ENCODE measurements at regions not wholly inside any gene's neighbourhood (a gene's known extent, or its start where the extent isn't known, plus 50 kb on each side); places are given as distances from the start of the nearest gene placed in this dataset.

GRCh38 chr5:60444661-60445360 lies 255.2 kb downstream of the DEPDC1B start:
- Histone ChIP-seq H3K14ac (ENCODE audit: insufficient read depth, low read length) (no peak overlapping the region), H3K27ac (ENCODE audit: insufficient read length, low read depth, low read length) (no peak overlapping the region), H3K79me1 (ENCODE audit: insufficient read depth, low read depth, low read length, poor library complexity, severe bottlenecking) (no peaks in the 10 kb centered on the region), H2AK5ac (ENCODE audit: insufficient read length, low read length) (no peak overlapping the region), H2BK20ac (ENCODE audit: low read depth, low read length, poor library complexity, severe bottlenecking) (no peak overlapping the region), H3K23me2 (ENCODE audit: insufficient read length, low read depth, low read length, poor library complexity, severe bottlenecking) (no peaks in the 10 kb centered on the region), H3K27me3 (ENCODE audit: insufficient read depth, low read length) (no peaks in the 10 kb centered on the region), H2BK15ac (ENCODE audit: low read depth, low read length) (no peak overlapping the region), H4K5ac (ENCODE audit: insufficient read length, low read depth, low read length) (no peak overlapping the region), H3K18ac (ENCODE audit: insufficient read length, low read depth, low read length) (no peak overlapping the region), H4K91ac (ENCODE audit: insufficient read length, low read depth, low read length) (no peak overlapping the region), H3K56ac (ENCODE audit: insufficient read length, low read depth, low read length) (no peak overlapping the region), H4K8ac (replicated peaks; ENCODE audit: insufficient read length, low read depth, low read length) (no peak overlapping the region), H2BK120ac (ENCODE audit: low read depth, low read length, poor library complexity, severe bottlenecking) (no peak overlapping the region), H3K4ac (ENCODE audit: low read depth, low read length) (no peak overlapping the region), H3K4me2 (ENCODE audit: insufficient read depth, insufficient read length, low read length) (no peak overlapping the region), H2AFZ (ENCODE audit: low read length) (no peak overlapping the region), H3K79me2 (ENCODE audit: insufficient read depth, low read length) (no peaks in the 10 kb centered on the region), H4K20me1 (ENCODE audit: control insufficient read depth, insufficient read depth, insufficient read length) (no peaks in the 10 kb centered on the region), H3K9ac (ENCODE audit: extremely low read depth, insufficient read length, low read length) (no peak overlapping the region), H3T11ph (ENCODE audit: low read length) (no peak overlapping the region), H2BK12ac (ENCODE audit: insufficient read length, low read depth, low read length) (no peak overlapping the region), H3K9me3 (ENCODE audit: control insufficient read depth, low read depth, low read length) (no peaks in the 10 kb centered on the region), H3K4me1 (ENCODE audit: insufficient read depth, low read length) (no peaks in the 10 kb centered on the region), H2BK5ac (ENCODE audit: insufficient read length, low read length) (no peak overlapping the region), H3K23ac (ENCODE audit: insufficient read length, low read depth, low read length) (no peak overlapping the region)
- Mint-ChIP-seq H3K9me3 (no peaks in the 10 kb centered on the region), H3K36me3 (ENCODE audit: insufficient read depth in 1 of 3, low read depth in 3 of 3) (no peaks in the 10 kb centered on the region), H3K27ac (no peak overlapping the region), H3K4me3 (no peak overlapping the region), H3K27me3 (ENCODE audit: low read depth) (no peaks in the 10 kb centered on the region), H3K4me1 (peaks cover 0 to 6% of the 10 kb centered on the region in 2 experiments; a peak in 1 of 4 replicates)
- TF ChIP-seq, protein P1, sequence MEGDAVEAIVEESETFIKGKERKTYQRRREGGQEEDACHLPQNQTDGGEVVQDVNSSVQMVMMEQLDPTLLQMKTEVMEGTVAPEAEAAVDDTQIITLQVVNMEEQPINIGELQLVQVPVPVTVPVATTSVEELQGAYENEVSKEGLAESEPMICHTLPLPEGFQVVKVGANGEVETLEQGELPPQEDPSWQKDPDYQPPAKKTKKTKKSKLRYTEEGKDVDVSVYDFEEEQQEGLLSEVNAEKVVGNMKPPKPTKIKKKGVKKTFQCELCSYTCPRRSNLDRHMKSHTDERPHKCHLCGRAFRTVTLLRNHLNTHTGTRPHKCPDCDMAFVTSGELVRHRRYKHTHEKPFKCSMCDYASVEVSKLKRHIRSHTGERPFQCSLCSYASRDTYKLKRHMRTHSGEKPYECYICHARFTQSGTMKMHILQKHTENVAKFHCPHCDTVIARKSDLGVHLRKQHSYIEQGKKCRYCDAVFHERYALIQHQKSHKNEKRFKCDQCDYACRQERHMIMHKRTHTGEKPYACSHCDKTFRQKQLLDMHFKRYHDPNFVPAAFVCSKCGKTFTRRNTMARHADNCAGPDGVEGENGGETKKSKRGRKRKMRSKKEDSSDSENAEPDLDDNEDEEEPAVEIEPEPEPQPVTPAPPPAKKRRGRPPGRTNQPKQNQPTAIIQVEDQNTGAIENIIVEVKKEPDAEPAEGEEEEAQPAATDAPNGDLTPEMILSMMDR (conservative IDR thresholded peaks at IDR 0.05) = no peak
- no peak for DNase-seq
- no CpG with 5 or more reads among the region's 5 CpGs for WGBS (ENCODE audit: extremely low coverage, insufficient read length, low lambda C conversion rate)

Data from H9 (cell line).